SW480 (cell line): ENCODE measurements at regions not wholly inside any gene's neighbourhood (a gene's known extent, or its start where the extent isn't known, plus 50 kb on each side); places are given as distances from the start of the nearest gene placed in this dataset.

Experiments used
- DNase-seq: peaks from one replicate; pipeline ENCODE4 v3.0.0-alpha.2; 2016; ENCODE audit warnings: low spot score

DNA sequence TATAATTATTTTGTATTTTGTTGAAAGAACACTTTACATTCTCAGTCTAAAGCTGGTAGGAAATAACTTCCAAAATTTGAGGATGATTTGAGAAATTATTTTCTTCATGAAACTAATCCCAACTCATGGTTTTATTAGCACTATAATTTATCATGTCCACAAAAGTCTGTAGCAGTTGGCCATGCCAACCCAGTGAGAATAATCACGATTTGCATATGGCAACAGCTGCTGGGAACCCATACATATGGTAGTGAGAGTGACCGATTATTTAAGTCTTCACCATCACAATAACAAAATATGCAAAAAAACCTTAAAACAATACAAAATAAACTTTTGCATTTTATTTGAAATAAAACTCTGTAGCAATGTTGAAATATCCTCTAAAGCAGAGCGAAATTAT, 445.9 kb upstream of the ANO3 start:
- DNase-seq, result no peak

DNA sequence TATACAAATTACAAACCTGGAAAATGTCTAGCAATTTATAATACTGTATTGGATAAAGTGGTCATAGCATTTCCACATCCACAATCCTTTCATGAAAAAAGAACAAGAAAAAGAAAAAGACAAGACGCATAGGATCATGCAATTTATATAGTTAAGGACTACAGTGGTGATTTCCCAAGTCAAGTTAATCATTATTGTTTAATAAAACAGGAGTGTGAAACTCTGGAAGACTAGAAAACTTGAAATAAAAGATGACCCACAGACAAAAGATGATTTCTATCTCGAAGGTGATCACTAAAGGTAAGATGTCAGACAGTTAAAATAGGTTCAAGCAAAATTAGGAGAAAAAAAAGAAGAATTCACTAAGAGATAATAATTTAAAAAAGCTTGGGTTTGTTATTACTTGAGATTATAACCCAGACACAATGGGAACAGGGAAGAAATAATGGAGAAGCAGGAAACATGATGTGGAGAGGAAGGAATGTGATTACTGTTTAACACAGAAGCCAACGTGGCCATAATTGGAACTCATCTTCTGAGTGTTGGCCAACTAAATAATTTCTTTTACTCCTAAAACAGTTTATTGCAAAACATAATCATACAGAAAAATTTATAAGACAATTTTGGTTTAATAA, 441.2 kb upstream of the ANO3 start:
- no peak for DNase-seq

DNA sequence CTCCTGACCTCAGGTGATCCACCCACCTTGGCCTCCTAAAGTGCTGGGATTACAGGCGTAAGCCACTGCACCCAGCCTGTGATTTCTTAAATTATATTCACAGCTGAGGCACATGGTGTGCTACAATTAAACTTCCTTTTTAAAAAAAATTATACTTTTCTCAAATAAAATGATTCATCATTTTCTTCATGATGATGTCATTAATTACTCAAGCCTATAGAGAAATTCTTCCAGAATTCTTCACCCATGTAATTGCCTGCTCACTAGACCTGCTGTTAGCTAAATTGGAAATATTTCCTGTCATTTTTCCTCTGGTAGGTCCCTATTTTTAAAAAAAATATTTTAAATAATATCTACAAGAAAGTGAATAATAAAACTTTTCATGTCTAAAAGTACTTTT, 440.0 kb upstream of the ANO3 start:
- DNase-seq, result no peak

DNA sequence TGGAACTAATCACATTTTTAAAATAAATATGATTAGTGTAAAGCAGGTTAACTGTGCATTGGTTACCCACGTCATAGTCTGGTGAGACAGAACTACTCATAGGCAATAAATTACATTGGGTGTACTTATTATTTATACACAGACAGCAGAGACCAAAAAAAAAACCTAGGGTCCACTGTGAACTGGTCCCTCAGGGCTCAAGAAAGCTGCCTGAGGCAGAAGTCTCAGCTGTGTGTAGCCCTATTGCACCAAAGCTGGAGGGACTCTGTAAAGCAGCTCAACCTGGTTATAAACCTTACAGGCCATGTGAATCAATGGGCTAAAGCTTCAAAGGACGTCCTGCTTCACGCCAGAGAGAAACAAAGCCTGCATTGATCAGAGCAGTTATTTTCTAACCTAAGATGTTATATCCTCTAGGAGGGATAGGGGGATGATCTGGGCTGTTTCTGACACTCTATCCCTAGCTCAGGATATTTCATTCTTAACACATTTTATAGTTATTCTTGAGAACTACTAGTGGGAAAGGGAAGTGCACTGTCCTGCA, 432.2 kb upstream of the ANO3 start:
- DNase-seq, result no peak

DNA sequence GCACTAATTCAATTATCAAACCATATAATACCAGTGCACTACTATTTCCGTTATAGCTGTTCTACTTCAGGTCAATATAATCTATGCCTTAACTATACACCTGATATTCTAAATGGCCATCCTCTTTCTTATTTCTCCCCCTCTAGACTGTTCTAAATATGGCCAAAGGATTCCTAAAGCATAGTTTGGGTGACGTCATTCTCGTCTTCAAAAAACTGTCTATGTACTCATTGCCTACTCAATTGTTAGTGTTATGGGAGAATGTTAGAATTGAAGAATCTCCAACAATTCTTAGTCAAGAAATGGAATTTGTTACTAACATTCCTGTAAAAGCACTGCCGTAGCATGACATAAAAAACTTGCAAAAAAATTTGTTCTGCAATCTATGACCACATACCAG, 431.1 kb upstream of the ANO3 start:
- DNase-seq, result no peak

DNA sequence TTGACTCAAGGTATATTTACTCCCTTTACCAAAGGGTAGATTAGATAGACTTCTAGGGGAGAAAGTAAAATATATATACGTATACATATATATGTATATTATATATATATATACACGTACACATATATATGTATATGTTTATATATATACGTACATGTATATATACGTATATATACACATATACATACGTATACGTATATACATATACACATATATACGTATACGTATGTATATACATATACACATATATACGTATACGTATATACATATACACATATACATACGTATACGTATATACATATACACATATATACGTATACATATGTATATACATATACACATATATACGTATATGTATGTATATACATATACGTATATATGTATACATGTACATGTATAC, 430.5 kb upstream of the ANO3 start:
- no peak for DNase-seq

DNA sequence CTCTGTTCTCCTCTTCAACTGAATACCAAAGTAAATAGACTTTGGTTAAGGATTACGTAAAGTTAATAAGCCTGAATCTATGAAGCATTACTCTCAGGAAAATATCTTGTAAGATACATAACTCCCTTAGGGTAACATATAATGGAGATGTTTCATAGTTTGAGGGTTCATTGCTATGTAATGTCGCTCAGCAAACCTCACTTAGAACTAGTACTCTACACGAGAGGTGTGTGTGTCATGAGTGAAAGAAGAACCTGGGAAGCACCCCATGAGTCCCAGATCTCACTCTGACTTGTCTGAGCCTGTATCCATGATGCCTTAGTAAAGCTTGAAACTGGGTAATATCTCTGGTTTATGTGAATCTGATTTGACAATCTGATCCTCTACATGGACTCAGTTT, 429.5 kb upstream of the ANO3 start:
- DNase-seq, result no peak

DNA sequence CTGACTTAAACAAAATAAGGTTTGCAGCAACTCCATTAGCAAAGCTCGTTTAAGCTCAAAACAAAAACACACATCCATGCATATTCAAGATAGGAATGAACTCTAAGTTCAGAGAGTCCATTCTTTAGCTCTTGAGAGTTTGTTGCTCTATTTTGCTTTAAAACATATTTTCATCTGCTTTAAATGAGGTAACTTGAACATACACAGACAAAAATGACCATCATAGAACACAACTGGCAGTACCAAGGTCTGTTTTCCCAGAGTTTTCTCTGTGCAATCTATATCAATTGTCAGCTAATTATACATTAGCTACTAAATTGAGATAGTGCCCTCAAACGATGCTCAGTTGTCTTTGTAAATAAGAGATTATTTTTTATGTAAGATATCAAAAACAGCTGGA, 423.2 kb upstream of the ANO3 start:
- DNase-seq, result no peak

DNA sequence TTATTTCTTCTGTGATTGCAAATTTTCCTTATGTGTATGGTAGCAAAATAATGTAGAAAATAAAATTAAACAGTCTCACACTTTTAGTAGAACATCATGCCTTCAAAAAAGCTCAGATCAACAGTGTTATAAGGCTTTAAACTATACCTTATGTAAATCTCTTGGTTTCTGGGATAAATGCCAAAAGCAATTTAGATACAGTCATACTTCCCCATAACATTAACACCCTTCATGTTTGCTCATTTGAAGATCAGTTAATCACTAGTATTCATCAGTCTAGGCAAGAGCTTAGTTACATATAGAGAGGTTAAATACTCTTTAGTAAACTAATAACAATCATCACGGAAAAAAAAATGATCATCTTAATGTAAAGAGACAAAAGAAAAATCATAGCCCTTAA, 421.8 kb upstream of the ANO3 start:
- DNase-seq, result no peak

DNA sequence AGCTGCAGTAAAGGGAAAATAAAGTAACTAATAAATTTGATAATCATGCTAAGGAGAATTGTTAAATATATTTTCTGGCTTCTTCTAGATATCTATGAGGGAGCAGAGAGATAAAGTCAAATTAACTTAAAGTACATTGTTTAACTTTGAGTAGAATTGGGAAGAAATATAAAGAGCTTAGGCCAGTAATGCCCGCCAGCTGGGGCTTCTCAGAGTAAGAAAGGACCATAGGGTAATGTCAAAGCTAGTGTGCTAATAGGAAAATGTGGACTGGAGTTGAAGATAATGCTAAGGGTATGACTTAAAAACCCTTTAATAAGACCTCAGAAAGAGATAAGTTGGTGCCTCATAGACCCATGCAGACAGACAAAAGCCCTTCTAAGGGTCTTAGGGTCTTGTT, 411.6 kb upstream of the ANO3 start:
- DNase-seq, result no peak

DNA sequence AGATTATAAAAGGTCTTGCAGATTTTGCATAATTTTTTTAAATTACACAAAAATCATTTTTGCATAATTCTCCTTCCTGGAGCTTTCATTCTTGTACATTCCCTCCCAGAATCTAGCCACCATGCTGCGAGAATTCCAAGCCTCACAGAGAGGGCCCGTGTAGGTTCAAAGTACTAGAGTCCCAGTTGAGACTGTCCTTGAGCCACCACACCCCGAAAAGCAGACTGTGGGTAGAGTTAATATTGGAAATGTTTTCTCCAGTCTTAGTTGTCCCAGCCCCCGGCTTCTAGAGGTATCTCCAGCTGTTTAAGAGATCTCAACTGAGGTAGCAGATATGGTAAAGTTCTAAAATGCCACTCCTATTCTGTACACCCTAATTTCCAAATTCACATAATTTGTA, 407.3 kb upstream of the ANO3 start:
- DNase-seq, result no peak

DNA sequence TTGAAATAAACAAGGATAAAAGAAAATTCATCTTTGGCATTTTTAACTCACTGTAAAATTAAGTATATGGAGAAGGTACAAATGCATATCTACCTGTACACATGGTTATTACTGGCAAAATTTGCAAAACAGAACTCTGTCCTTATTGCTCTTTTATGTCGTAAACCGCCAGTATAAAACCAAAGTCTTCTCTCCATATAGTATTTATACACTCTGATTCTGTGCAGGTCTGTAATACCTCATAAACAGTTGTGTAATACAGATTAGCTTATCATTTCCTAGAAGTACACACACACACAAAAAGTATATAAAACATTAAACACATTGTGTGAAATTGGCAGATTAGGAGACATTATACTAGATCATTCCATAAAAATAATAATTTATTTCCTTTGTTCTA, 406.6 kb upstream of the ANO3 start:
- DNase-seq, result no peak

DNA sequence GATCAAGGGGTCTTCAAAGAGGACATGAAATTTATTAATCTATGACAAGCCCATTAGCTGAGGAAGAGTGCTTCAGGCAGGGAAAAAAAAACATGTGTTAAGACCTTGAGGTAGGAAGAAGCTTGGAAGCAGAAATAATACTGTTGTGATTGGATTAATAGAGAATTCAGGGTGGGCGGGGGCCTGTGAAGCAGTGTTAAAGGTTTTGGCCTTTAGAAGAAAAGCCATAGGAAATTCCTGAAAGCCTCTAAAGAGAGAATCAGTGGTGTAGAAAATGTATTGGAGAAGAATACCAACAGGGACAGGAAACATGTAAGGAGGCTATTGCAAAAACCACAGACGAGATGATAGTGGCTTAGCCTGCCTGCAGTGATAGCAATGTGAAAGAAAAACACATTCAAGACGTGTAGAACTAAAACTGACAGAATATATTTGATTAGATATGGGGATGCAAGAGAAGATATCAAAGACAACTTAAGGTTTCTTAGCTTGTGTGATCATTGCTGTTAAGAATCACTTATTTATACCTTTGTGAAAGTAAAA, 404.4 kb upstream of the ANO3 start:
- no peak for DNase-seq

DNA sequence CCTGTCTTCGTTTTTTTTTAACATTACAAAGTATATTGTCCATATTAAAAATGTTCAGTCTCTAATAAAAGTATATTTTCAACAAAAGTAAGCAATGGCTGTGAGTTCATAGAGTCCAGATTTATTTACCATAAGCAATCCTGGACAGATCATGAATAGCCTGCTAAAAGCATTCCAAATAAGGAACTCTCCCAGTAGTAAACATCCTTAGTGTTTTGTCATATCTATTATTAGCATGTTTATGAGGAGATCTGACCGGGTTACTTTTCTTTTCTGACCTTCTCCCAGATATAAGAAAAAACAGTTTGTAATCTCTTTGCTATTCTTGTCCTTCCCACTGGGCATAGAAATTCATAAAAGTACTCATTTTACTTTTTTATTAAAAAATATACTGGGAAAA, 403.9 kb upstream of the ANO3 start:
- DNase-seq, result no peak

DNA sequence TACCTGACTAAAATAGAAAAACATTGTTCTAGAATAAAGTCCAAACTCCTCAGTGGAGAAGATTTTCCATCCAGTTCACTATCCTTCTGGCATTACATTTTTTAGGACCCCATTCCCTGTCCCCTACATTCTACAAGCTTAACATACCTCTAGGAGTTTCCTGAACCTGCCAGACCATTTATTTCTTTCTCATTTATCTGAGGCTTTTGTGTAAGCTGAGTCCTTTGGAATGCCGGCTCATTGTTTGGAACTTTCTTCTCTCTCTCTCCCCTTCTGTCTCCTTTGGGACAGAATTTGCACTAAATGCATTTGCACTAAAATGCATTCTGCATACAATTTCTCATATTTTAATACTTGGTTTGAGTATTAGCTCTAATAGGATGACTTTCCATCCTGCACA, 393.0 kb upstream of the ANO3 start:
- DNase-seq, result no peak

DNA sequence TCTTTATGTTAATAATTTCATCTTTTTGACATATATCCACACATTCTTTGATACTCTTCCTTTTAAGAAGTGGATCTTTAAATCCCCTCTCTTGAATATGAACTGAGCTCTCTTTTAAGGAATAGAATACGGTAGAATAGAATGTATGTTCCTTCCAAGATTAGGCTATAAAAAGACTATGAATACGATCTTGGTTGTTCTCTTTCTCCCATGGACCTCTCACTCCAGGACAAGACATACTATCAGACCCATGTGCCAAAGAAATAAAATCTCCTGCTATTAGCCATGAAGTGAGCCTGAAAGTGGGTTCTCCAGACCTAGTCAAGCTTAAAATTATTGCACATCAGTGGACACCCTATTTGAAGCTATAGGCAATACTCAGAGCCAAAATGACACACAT, 392.2 kb upstream of the ANO3 start:
- no peak for DNase-seq

DNA sequence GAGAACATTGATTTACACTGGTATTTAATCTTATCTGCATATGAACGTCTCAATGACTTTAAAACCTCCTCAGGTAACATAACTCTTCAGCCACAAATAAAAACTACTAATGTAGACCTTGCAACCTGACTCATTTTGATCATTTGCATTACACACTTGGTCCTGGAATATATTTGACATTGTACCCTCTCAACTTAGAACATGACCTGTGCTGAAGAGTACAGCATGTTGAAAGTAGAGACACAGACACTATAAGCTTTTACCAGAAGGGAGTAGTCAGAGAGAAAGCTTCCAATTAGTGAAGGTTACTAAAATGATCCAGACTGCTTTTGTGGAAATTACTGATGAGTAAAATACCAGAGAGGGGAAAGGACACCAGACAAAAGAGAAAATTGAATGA, 390.6 kb upstream of the ANO3 start:
- no peak for DNase-seq

DNA sequence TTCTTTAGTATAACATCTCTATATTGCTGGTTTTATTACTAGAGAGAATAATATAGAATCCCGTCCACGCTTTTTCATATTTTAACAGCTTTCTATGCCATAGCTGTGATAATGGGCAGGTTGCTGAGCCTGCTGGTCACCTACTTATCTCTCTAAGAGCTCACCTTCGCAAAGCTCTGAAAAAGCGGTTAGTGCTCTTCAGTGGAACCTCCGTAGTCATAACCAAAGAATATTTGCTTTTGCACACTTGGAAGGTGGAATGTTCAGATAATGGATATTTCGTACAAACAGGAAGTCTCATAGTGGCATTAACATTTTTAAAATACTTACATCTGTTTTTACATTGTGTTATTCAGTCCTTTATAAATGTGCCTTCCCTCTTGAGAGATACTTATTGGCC, 388.9 kb upstream of the ANO3 start:
- no peak for DNase-seq

DNA sequence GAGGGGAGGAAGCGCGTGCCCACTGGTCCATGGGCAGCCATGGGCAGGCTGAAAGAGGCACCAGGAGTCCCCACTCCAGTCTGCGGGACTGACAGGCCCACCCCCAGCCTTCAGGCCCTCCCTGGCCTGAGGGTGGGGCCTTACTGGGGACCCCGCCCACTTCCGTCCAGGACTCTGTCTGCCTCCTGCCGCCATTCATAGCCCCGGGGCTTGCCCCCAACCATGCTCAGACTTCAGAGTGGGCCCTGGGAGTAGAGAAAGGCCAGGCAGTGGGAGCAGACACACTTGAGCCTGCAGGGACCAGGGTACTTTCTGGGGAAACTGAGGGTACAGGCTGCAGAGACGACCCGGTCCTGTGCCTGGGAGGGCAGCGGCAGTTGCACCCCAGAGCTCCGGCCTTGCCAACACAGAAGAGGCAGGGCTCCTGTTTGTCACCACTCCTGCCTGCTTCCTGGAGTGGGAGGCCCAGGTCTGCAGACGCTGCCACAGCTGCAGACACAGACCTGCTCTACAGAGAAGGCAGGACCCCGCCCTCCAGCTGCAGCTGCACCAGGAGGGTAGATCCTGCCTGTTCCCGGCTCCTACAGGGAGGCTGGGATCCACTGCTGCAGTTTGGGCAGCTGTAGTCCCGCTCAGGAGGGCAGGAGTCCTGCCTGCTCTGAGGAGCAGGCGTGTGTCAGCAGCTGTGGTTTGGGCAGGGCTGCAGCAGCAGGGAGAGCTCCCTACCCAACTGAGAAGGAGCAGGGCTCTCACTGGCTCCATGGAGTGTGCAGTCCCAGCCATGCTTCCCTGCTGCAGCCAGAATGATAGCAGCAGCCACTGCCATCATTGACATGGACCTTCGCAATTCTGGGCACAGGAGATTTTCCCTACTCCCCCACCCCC, 387.9 kb upstream of the ANO3 start:
- no peak for DNase-seq

DNA sequence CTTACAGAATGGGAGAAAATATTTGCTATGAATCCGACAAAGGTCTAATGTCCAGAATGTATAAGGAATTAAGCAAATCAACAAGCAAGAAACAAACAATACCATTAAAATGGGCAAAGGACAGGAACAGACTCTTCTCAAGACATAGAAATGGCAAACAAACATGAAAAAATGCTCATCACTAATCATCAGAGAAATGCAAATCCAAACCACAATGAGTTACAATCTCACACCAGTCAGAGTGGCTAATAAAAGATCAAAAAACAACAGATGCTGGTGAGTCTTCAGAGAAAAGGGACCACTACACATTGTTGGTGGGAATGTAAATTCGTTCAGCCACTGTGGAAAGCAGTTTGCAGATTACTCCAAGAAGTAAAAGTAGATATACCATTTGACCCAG, 382.0 kb upstream of the ANO3 start:
- DNase-seq, result no peak

DNA sequence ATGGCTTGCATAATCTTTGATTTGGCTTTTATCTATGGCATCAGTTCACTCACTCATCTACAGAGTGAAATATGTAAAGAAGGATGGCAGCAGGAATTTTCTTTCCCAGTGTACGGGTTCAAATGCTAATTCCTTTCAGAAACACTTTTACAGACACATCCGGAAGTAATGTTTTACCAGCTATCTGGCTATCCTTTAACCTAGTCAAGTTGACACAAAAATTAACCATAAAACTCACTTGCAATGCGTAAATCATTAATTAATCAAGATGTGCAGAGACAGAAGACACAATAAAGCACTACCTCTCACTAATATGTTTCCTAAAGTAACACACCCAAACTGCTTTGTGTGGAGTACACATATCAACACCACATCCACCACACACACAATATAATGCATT, 378.9 kb upstream of the ANO3 start:
- DNase-seq, result no peak

DNA sequence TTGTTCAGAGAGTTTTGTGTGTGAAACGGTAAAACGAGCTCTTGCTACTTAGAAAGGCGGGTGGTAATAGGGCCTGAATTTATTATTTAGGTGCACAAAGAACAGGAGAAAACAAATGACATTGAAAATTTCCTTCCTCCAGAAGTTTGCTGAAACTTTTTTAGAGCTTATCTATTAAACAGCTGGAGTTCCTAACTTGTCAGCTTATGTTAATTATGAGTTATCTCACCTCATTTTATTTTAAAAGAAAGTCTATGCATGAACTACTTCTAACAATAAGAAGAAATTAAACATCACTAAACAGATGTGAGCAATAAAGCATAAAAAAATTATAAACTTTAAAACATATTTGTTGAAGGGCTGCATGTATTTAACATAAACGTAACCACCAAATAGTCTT, 373.9 kb upstream of the ANO3 start:
- no peak for DNase-seq

DNA sequence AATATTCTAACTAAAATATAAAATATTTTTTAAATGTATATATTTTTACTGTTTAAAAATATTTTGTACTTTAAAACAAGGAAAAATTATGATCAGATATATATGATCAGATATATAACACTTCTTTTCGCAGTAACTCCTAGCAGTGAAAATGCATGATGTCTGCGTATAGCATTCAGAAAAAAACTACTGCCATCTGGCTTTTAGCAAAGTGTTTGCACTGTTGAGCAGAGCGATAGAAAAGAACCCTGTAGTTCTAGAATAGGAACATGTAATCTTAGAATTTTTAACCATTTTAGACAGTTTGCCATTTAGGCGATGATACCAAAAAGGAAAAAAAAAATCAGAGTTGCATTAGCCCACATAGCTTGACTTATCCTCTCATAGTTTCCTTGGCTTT, 370.4 kb upstream of the ANO3 start:
- no peak for DNase-seq
